RWPE2 (cell line): ENCODE measurements at regions not wholly inside any gene's neighbourhood (a gene's known extent, or its start where the extent isn't known, plus 50 kb on each side); places are given as distances from the start of the nearest gene placed in this dataset.

Source experiments
- ATAC-seq: fragments of 200-7000 bp; cut with Tn5 transposase; 3 replicates; pipeline ENCODE4 v1.9.1; 2021; ENCODE audit warnings: low read depth
- DNase-seq: peaks from one replicate; pipeline ENCODE4 v3.0.0-alpha.2; 2020; ENCODE audit warnings: low spot score
- H3K27ac ChIP-seq: fragments of 450-650 bp; 2 replicates; pipeline ENCODE4 v1.5.1; 2017; ENCODE audit warnings: mild to moderate bottlenecking; ENCODE audit not compliant: poor library complexity, severe bottlenecking
- H3K27me3 ChIP-seq: fragments of 250-450 bp; sonication (Bioruptor Pico); 2 replicates; pipeline ENCODE4 v1.5.1; 2021; ENCODE audit warnings: mild to moderate bottlenecking, moderate library complexity; ENCODE audit not compliant: insufficient read depth, poor library complexity, severe bottlenecking
- H3K36me3 ChIP-seq: fragments of 250-450 bp; sonication (Bioruptor Pico); 2 replicates; pipeline ENCODE4 v1.5.1; 2020; ENCODE audit warnings: low read depth, mild to moderate bottlenecking, moderate library complexity
- H3K4me1 ChIP-seq: fragments of 250-450 bp; sonication (Bioruptor Pico); 2 replicates; pipeline ENCODE4 v1.5.1; 2021; ENCODE audit warnings: mild to moderate bottlenecking, moderate library complexity; ENCODE audit not compliant: insufficient read depth, poor library complexity, severe bottlenecking
- H3K4me3 ChIP-seq: fragments of 250-450 bp; sonication (Bioruptor Pico); 2 replicates; pipeline ENCODE4 v1.5.1; 2021; ENCODE audit warnings: mild to moderate bottlenecking, moderate library complexity; ENCODE audit not compliant: severe bottlenecking
- H3K9me3 ChIP-seq: fragments of 250-450 bp; sonication (Bioruptor Pico); 2 replicates; pipeline ENCODE4 v1.5.1; 2021; ENCODE audit warnings: mild to moderate bottlenecking, moderate library complexity; ENCODE audit not compliant: severe bottlenecking
- CTCF ChIP-seq: fragments of 450-650 bp; IDR thresholded peaks from one replicate; pipeline ENCODE4 v1.5.1; 2017; ENCODE audit warnings: mild to moderate bottlenecking, moderate library complexity; ENCODE audit not compliant: poor library complexity, severe bottlenecking

DNA sequence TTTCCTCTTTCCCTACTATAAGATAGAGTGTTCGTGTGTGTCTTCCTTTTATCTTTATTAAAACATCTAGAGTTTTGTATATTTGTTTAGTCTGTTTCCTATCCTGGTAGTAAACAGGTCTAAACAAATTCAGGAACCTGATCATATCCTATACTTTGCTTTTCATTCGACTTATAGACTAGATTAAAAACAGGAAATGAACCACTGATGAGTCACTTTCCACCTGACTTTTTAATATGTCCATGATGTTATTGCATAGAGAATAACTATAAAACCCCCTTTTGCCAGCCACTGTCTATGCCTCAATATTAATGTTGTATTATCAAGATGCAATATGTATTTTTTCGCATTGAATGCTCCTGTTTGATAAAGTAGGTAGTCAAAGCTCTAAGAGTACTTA lies 1794.0 kb downstream of the STIM2 start:
- TF ChIP-seq CTCF = no peak
- Histone ChIP-seq H3K4me3 (no peak overlapping the region), H3K27ac (no peak overlapping the region), H3K4me1 (peaks cover 8% of the 10 kb centered on the region), H3K9me3 (no peaks in the 10 kb centered on the region), H3K36me3 (no peaks in the 10 kb centered on the region), H3K27me3 (no peaks in the 10 kb centered on the region)
- DNase-seq (no peak), ATAC-seq (peak; percentile 59)

GRCh38 chr4:28665306-28665705 lies 1804.7 kb downstream of the STIM2 start:
- no peaks in the 10 kb centered on the region for H3K27me3 ChIP-seq
- DNase-seq = no peak
- H3K4me1 ChIP-seq = no peaks in the 10 kb centered on the region
- no peaks in the 10 kb centered on the region for H3K36me3 ChIP-seq
- H3K4me3 ChIP-seq = no peak overlapping the region
- H3K27ac ChIP-seq = no peak overlapping the region
- ATAC-seq = no peak
- no peaks in the 10 kb centered on the region for H3K9me3 ChIP-seq
- no peak for TF ChIP-seq CTCF

DNA sequence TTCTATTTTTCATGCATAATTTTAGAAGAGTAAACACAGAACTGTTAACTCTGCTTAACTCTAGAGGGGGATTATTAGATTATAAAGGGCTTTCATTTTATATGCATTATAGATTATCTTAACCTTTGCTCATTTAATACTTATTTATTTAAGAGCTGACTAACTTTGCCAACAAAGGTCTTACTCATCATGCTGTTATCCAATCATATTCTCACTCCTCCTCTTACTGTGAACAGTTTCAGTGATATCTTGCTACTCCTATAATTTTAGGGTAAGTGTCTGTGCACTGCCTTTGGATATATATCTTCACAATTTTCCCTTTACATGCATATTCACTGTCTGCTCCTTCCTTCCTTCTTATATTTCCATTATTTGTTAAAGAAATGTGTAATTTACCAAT lies 1814.9 kb downstream of the STIM2 start:
- ATAC-seq = peak; percentile 45; the same call in 1 of the 3 replicates
- H3K27me3 ChIP-seq = no peaks in the 10 kb centered on the region
- DNase-seq = no peak
- no peak overlapping the region for H3K4me3 ChIP-seq
- no peak for TF ChIP-seq CTCF
- no peaks in the 10 kb centered on the region for H3K4me1 ChIP-seq
- H3K27ac ChIP-seq = no peak overlapping the region
- no peaks in the 10 kb centered on the region for H3K36me3 ChIP-seq
- H3K9me3 ChIP-seq = no peaks in the 10 kb centered on the region

GRCh38 chr4:28677808-28678207 lies 1817.2 kb downstream of the STIM2 start:
- ATAC-seq (no peak), DNase-seq (no peak)
- Histone ChIP-seq H3K27ac (no peak overlapping the region), H3K36me3 (no peaks in the 10 kb centered on the region), H3K4me3 (no peak overlapping the region), H3K9me3 (no peaks in the 10 kb centered on the region), H3K27me3 (peaks cover 3% of the 10 kb centered on the region), H3K4me1 (no peaks in the 10 kb centered on the region)
- no peak for TF ChIP-seq CTCF

- ATAC-seq = no peak
- Histone ChIP-seq H3K27ac (no peak overlapping the region), H3K9me3 (no peaks in the 10 kb centered on the region), H3K27me3 (peaks cover 3% of the 10 kb centered on the region), H3K4me3 (no peak overlapping the region), H3K4me1 (no peaks in the 10 kb centered on the region), H3K36me3 (no peaks in the 10 kb centered on the region)
- no peak for TF ChIP-seq CTCF
- no peak for DNase-seq
Measured at GRCh38 chr4:28682847-28683246, 1822.2 kb downstream of the STIM2 start.
